PFSK-1 (cell line): ENCODE measurements at regions not wholly inside any gene's neighbourhood (a gene's known extent, or its start where the extent isn't known, plus 50 kb on each side); places are given as distances from the start of the nearest gene placed in this dataset.

ENCODE experiments used
- FOXP2 ChIP-seq: optimal IDR thresholded peaks from 2 replicates; pipeline ENCODE3; 2011; ENCODE audit warnings: borderline replicate concordance, control low read depth, inconsistent platforms; ENCODE audit not compliant: insufficient read depth; ENCODE audit errors: extremely low read length, extremely low read depth
- POLR2AphosphoS5 ChIP-seq: IDR thresholded peaks from 2 replicates; pipeline ENCODE4 v1.6.1; 2012; ENCODE audit warnings: low read depth, mild to moderate bottlenecking, control low read depth, low read length, moderate library complexity
- REST ChIP-seq, 2 experiments: IDR thresholded peaks; 2 replicates each; pipeline versions ENCODE4 v1.6.1 to v1.8.0; 2011 to 2012; ENCODE audit warnings: low read depth in 2 of 2, low read length in 2 of 2, control low read depth in 1 of 2, inconsistent platforms in 1 of 2, mild to moderate bottlenecking in 1 of 2, moderate library complexity in 1 of 2; ENCODE audit not compliant: insufficient read depth in 1 of 2
- SIN3A ChIP-seq: IDR thresholded peaks from 2 replicates; pipeline ENCODE4 v1.6.1; 2012; ENCODE audit warnings: mild to moderate bottlenecking, low read length, moderate library complexity, borderline replicate concordance; ENCODE audit not compliant: insufficient read depth
- TAF1 ChIP-seq: IDR thresholded peaks from 2 replicates; pipeline ENCODE4 v1.6.1; 2012; ENCODE audit warnings: low read length, control low read depth, borderline replicate concordance; ENCODE audit not compliant: insufficient read depth

GRCh38 chr5:2670940-2671339, 80.5 kb downstream of the IRX2 start:
- TF ChIP-seq SIN3A (no peak), POLR2AphosphoS5 (no peak), REST (IDR thresholded peaks at IDR 0.05; ENCODE audit: insufficient read depth in 1 of 2, low read depth in 2 of 2, low read length in 2 of 2) (no peak), TAF1 (no peak), FOXP2 (no peak)

- TF ChIP-seq TAF1, result no peak
- TF ChIP-seq REST (IDR thresholded peaks at IDR 0.05; ENCODE audit: insufficient read depth in 1 of 2, low read depth in 2 of 2, low read length in 2 of 2), result no peak
- TF ChIP-seq SIN3A, result no peak
- no peak for TF ChIP-seq POLR2AphosphoS5
- TF ChIP-seq FOXP2, result no peak
Observed at GRCh38 chr5:2669913-2670312, 81.6 kb downstream of the IRX2 start.

GRCh38 chr5:2669259-2669658, 82.2 kb downstream of the IRX2 start:
- no peak for TF ChIP-seq TAF1
- TF ChIP-seq REST (IDR thresholded peaks at IDR 0.05; ENCODE audit: insufficient read depth in 1 of 2, low read depth in 2 of 2, low read length in 2 of 2), result no peak
- no peak for TF ChIP-seq SIN3A
- TF ChIP-seq FOXP2, result no peak
- TF ChIP-seq POLR2AphosphoS5, result no peak

- TF ChIP-seq POLR2AphosphoS5, result no peak
- no peak for TF ChIP-seq SIN3A
- TF ChIP-seq TAF1, result no peak
- TF ChIP-seq REST (IDR thresholded peaks at IDR 0.05; ENCODE audit: insufficient read depth in 1 of 2, low read depth in 2 of 2, low read length in 2 of 2), result no peak
- no peak for TF ChIP-seq FOXP2
Observed at GRCh38 chr5:2666081-2666480, 85.4 kb downstream of the IRX2 start.

- TF ChIP-seq FOXP2 (no peak), POLR2AphosphoS5 (no peak), SIN3A (no peak), REST (IDR thresholded peaks at IDR 0.05; ENCODE audit: insufficient read depth in 1 of 2, low read depth in 2 of 2, low read length in 2 of 2) (no peak), TAF1 (no peak)
Observed at GRCh38 chr5:2663489-2663888, 88.0 kb downstream of the IRX2 start.
